Tibial nerve (tissue), 4 donors: ENCODE measurements at regions not wholly inside any gene's neighbourhood (a gene's known extent, or its start where the extent isn't known, plus 50 kb on each side); places are given as distances from the start of the nearest gene placed in this dataset.

Experiments used
- DNase-seq, 2 donors: peaks; one replicate each; pipeline ENCODE4 v3.0.0-alpha.2; 2019; ENCODE audit warnings: low spot score in 2 of 2
- H3K27ac ChIP-seq, 4 donors: fragments of 200-600 bp; sonication (generic) in 3 of 4; one replicate each; pipeline ENCODE4 v1.5.1; 2017 to 2019; ENCODE audit warnings: mild to moderate bottlenecking in 1 of 4
- H3K27me3 ChIP-seq, 2 donors: fragments of 200-600 bp; sonication (generic) in 1 of 2; one replicate each; pipeline versions ENCODE4 v1.5.1 to v1.6.0; 2017 to 2019
- H3K36me3 ChIP-seq, 3 donors: fragments of 200-600 bp; sonication (generic); one replicate each; pipeline ENCODE4 v1.5.1; 2018 to 2019
- H3K4me1 ChIP-seq, 4 donors: fragments of 200-600 bp; sonication (generic) in 3 of 4; one replicate each; pipeline ENCODE4 v1.5.1; 2017 to 2019
- H3K4me3 ChIP-seq, 4 donors: fragments of 200-600 bp; sonication (generic) in 3 of 4; one replicate each; pipeline ENCODE4 v1.5.1; 2017 to 2019; ENCODE audit warnings: mild to moderate bottlenecking in 1 of 4, moderate library complexity in 1 of 4
- H3K9me3 ChIP-seq, 4 donors: fragments of 200-600 bp; sonication (generic) in 3 of 4; one replicate each; pipeline ENCODE4 v1.5.1; 2017 to 2019
- EP300 ChIP-seq, 2 donors: sonication (generic); formaldehyde crosslinking; IDR thresholded peaks; one replicate each; pipeline ENCODE4 v1.6.1; 2017; ENCODE audit warnings: antibody characterized with exemption in 2 of 2, mild to moderate bottlenecking in 1 of 2
- POLR2A ChIP-seq, 2 donors: fragments of 450-650 bp; IDR thresholded peaks; one replicate each; pipeline ENCODE4 v1.6.1; 2017; ENCODE audit warnings: antibody characterized with exemption in 2 of 2, mild to moderate bottlenecking in 2 of 2, moderate library complexity in 2 of 2
- WGBS, 2 donors: methylation state at CpG; one replicate each; pipeline ENCODE4 v1.1.5; 2018; 5-methylcytosine and 5-hydroxymethylcytosine counted together
- TF ChIP-seq, protein P1 (sequence below), 5 experiments: fragments of 200-600 bp in 3 of 5; fragments of 450-650 bp in 2 of 5; sonication (generic) in 3 of 5; IDR thresholded peaks; one replicate each; pipeline ENCODE4 v1.5.1; 2016 to 2019; ENCODE audit warnings: antibody characterized with exemption in 5 of 5, mild to moderate bottlenecking in 3 of 5, moderate library complexity in 2 of 5

DNA sequence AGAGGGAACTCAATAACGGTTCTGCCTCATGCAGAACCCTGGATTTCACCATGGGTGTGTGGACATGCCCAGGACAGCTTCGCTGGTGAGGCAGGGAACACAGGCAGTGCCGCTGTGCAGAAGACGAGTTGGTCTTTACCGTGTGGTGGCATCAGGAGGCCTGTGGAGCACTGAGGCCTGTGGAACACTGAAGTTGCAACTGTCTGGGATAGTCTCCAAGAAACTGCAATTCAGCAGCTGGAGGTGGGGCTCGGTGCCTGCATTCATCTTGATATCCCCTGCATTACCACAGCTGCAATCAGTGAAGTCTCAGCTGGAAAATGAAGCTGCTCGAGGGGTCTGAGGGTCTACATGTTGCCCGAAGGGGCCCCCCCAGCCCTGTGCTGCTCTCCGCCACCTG is 202.4 kb upstream of the CDH4 start:
- TF ChIP-seq, protein P1, sequence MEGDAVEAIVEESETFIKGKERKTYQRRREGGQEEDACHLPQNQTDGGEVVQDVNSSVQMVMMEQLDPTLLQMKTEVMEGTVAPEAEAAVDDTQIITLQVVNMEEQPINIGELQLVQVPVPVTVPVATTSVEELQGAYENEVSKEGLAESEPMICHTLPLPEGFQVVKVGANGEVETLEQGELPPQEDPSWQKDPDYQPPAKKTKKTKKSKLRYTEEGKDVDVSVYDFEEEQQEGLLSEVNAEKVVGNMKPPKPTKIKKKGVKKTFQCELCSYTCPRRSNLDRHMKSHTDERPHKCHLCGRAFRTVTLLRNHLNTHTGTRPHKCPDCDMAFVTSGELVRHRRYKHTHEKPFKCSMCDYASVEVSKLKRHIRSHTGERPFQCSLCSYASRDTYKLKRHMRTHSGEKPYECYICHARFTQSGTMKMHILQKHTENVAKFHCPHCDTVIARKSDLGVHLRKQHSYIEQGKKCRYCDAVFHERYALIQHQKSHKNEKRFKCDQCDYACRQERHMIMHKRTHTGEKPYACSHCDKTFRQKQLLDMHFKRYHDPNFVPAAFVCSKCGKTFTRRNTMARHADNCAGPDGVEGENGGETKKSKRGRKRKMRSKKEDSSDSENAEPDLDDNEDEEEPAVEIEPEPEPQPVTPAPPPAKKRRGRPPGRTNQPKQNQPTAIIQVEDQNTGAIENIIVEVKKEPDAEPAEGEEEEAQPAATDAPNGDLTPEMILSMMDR (IDR thresholded peaks at IDR 0.05): no peak
- TF ChIP-seq POLR2A (IDR thresholded peaks at IDR 0.05) (no peak), EP300 (IDR thresholded peaks at IDR 0.05) (no peak)
- Histone ChIP-seq H3K4me1 (no peaks in the 10 kb centered on the region), H3K27ac (no peak overlapping the region), H3K9me3 (peaks cover 0 to 9% (median 0%) of the 10 kb centered on the region in 4 donors), H3K4me3 (no peak overlapping the region), H3K36me3 (no peaks in the 10 kb centered on the region), H3K27me3 (no peaks in the 10 kb centered on the region)
- no peak for DNase-seq
- WGBS, 2 donors: 90 to 93% methylated on average over 8 to 9 of the region's 9 CpGs

DNA sequence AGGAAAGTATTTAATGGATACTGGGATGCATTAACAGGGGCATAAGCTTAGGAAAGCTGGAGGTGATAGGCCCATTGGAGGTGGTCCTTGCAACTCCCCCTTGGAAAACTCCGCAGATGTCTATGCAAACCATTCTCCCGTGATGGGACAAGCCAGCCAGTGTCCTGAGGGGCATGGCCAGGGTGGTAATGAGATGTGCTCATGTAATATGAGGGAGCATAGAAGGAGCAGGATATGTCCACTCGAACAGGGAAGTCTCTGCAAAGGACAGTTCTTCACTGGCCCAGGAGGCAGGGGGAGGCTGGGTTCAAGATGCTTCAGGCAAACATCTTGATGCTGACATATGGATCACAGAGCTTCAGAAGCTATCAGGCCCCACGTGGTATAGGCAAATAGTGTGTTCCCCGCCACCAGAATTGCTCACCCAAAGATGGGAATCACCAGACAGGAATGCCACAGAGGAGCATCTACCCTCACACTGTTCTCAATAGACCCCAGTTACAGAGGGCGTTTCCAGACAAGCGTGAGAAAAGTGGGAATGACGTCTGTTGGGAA is 201.6 kb upstream of the CDH4 start:
- no peak for DNase-seq
- H3K4me3 ChIP-seq: no peak overlapping the region

DNA sequence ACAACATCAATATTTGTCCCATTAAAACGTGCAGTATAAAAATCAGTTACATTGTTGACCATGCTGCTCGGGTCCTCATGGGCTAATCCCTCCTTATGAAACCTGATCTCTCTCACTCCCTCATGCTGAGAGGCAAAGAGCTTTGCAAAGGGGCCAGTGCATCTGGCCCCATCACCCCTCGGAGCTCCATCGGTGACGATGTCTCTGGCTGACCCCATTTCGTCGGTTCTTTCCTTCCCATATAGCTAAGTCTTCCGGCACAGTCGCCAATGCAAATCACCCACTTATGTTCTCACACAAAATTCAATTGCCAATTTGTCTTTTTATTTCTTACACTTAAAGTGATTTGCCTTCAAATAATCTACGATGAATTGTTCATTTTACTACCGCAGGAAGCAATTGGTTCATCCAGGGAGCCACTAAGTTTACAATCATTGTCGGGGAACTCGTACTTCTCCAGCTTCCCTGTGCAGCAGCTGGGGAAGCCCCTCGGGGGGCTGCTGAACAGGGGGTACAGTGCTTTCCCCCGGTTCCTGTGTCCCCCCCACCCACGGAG is 199.8 kb upstream of the CDH4 start:
- TF ChIP-seq POLR2A (IDR thresholded peaks at IDR 0.05): no peak
- TF ChIP-seq EP300 (IDR thresholded peaks at IDR 0.05): no peak
- TF ChIP-seq, protein P1 (IDR thresholded peaks at IDR 0.05): no peak
- H3K27ac ChIP-seq: no peak overlapping the region
- H3K4me3 ChIP-seq: no peak overlapping the region
- H3K9me3 ChIP-seq: peaks cover 0 to 9% (median 0%) of the 10 kb centered on the region in 4 donors
- 40 to 45% methylated on average over 16 of the region's 16 CpGs for WGBS, 2 donors
- no peaks in the 10 kb centered on the region for H3K36me3 ChIP-seq
- no peaks in the 10 kb centered on the region for H3K27me3 ChIP-seq
- no peak for DNase-seq
- no peaks in the 10 kb centered on the region for H3K4me1 ChIP-seq

More for the DNA sequence above, 201.6 kb upstream of the CDH4 start:
- Histone ChIP-seq H3K36me3 (no peaks in the 10 kb centered on the region), H3K9me3 (peaks cover 0 to 9% (median 0%) of the 10 kb centered on the region in 4 donors), H3K4me1 (no peaks in the 10 kb centered on the region), H3K27me3 (no peaks in the 10 kb centered on the region), H3K27ac (no peak overlapping the region)
- TF ChIP-seq POLR2A (IDR thresholded peaks at IDR 0.05) (no peak), EP300 (IDR thresholded peaks at IDR 0.05) (no peak)
- TF ChIP-seq, protein P1 (IDR thresholded peaks at IDR 0.05): no peak
- WGBS, 2 donors: 81 to 86% methylated on average over 8 of the region's 8 CpGs

DNA sequence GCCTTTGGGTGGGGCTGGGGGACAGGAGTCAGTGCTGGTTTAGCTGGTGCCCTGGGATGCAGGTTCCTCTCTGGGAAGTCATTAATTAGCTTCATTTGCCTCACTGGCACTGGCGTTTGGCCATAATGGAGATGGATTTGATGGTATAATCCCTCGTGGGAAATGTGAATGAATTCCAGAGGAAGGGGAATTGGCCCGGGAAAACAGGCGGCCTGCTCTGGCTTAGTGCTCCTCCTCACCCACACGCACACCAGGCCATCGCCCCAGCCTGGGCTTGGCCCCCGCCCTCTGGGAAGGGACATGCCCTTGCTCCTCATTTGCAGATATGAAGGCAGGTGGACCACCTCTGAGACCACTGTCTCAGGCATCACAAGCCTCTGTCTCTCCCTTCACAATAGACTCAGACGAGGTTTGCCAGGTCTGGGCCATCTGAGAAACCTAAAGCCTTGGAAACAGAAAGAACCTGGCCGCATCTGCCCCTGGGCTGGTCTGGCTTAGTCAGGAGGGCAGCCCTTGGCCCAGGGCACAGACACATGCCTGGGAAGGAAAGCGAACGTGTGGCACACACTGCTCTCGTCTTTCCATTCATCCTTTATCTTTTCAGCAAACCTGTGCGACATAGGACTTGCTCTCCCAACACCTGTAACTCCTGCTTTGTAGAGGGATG is 199.2 kb upstream of the CDH4 start:
- no peak for DNase-seq
- H3K4me3 ChIP-seq: no peak overlapping the region
- no peaks in the 10 kb centered on the region for H3K27me3 ChIP-seq
- no peak overlapping the region for H3K27ac ChIP-seq
- no peak for TF ChIP-seq EP300 (IDR thresholded peaks at IDR 0.05)
- TF ChIP-seq, protein P1 (IDR thresholded peaks at IDR 0.05): no peak
- no peak for TF ChIP-seq POLR2A (IDR thresholded peaks at IDR 0.05)
- H3K36me3 ChIP-seq: no peaks in the 10 kb centered on the region
- 76% methylated on average over 13 of the region's 13 CpGs for WGBS, 2 donors
- H3K4me1 ChIP-seq: no peaks in the 10 kb centered on the region
- peaks cover 0 to 9% (median 0%) of the 10 kb centered on the region in 4 donors for H3K9me3 ChIP-seq

DNA sequence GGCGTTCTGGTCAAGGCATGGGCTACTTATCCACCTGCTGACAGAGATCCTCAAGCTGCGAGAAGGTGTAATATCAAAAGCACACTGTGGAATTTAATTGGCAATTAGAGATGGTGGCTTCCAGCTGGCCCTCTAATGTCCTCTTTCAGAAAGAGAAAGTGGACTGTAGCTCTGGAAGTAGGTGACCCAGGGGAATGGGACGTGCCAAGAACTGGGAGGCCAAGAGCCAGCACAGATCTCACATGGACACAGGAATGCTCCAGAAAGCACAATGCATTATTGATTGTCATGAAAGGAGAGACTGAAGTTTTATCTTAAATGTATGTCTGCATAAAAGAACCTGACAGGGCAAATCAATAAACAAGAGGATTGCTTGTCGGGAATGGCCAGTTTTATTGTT is 198.6 kb upstream of the CDH4 start:
- H3K9me3 ChIP-seq: peaks cover 0 to 5% (median 0%) of the 10 kb centered on the region in 4 donors
- DNase-seq: no peak
- WGBS, 2 donors: 60 to 73% methylated on average over 4 of the region's 4 CpGs

More for the DNA sequence above, 198.6 kb upstream of the CDH4 start:
- Histone ChIP-seq H3K27ac (no peak overlapping the region), H3K4me3 (no peak overlapping the region), H3K27me3 (no peaks in the 10 kb centered on the region), H3K4me1 (no peaks in the 10 kb centered on the region), H3K36me3 (no peaks in the 10 kb centered on the region)
- no peak for TF ChIP-seq POLR2A (IDR thresholded peaks at IDR 0.05)
- no peak for TF ChIP-seq EP300 (IDR thresholded peaks at IDR 0.05)
- TF ChIP-seq, protein P1 (IDR thresholded peaks at IDR 0.05): no peak
